ENCODE measurements at regions not wholly inside any gene's neighbourhood (a gene's known extent, or its start where the extent isn't known, plus 50 kb on each side); places are given as distances from the start of the nearest gene placed in this dataset.
A peak's percentile ranks its signal among the peaks of the same experiment; 100 is the strongest.
"Not testable (repeated sequence)": the region's sequence is repeated elsewhere in the genome, so short reads cannot be mapped to it uniquely, and the experiment has no call there.

- Histone ChIP-seq H3K4me3 (ENCODE audit: low read depth in 1 of 2, low read length in 2 of 2) (no peak overlapping the region), H3K27ac (ENCODE audit: low read depth in 2 of 2, low read length in 1 of 2) (peak overlapping the region in 1 of 2 donors; percentile 21), H3K27me3 (ENCODE audit: control insufficient read depth in 1 of 2, insufficient read depth in 2 of 2, low read length in 2 of 2) (no peaks in the 10 kb centered on the region), H3K4me1 (ENCODE audit: control insufficient read depth in 2 of 2, insufficient read depth in 2 of 2, low read length in 1 of 2) (peaks cover 0 to 2% of the 10 kb centered on the region in 2 donors), H3K36me3 (ENCODE audit: control insufficient read depth in 2 of 2, insufficient read depth in 2 of 2, low read length in 1 of 2) (no peaks in the 10 kb centered on the region), H3K9me3 (ENCODE audit: control insufficient read depth in 2 of 2, insufficient read depth in 1 of 2, low read depth in 1 of 2, low read length in 1 of 2) (no peaks in the 10 kb centered on the region)
Observed at GRCh38 chrX:41001327-41001726, 83.9 kb upstream of the USP9X start.

DNA sequence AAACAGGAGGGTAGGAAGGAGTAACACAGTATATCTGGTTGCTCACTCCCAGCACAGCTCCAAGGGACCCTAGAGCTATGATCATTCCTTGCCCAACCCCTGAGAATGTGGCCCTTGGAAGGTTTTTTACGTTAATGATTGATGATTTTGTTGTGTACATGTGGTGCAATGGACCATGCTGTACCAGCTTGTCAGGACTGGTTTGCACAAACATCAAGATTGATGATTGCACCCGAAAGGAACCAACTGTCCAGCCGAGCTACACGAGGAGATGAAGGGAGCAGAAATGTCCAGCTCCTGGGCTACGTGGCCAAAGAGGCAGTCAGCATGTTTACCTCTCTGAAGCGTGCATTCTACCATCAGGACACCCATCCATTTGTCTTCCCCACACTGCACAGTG is 83.2 kb upstream of the USP9X start:
- Histone ChIP-seq H3K9me3 (ENCODE audit: control insufficient read depth in 2 of 2, insufficient read depth in 1 of 2, low read depth in 1 of 2, low read length in 1 of 2) (no peaks in the 10 kb centered on the region), H3K36me3 (ENCODE audit: control insufficient read depth in 2 of 2, insufficient read depth in 2 of 2, low read length in 1 of 2) (no peaks in the 10 kb centered on the region), H3K27me3 (ENCODE audit: control insufficient read depth in 1 of 2, insufficient read depth in 2 of 2, low read length in 2 of 2) (no peaks in the 10 kb centered on the region), H3K4me3 (ENCODE audit: low read depth in 1 of 2, low read length in 2 of 2) (no peak overlapping the region), H3K4me1 (ENCODE audit: control insufficient read depth in 2 of 2, insufficient read depth in 2 of 2, low read length in 1 of 2) (peaks cover 0 to 2% of the 10 kb centered on the region in 2 donors), H3K27ac (ENCODE audit: low read depth in 2 of 2, low read length in 1 of 2) (no peak overlapping the region)
- 36 to 47% methylated on average over 6 of the region's 6 CpGs for WGBS, 2 donors

DNA sequence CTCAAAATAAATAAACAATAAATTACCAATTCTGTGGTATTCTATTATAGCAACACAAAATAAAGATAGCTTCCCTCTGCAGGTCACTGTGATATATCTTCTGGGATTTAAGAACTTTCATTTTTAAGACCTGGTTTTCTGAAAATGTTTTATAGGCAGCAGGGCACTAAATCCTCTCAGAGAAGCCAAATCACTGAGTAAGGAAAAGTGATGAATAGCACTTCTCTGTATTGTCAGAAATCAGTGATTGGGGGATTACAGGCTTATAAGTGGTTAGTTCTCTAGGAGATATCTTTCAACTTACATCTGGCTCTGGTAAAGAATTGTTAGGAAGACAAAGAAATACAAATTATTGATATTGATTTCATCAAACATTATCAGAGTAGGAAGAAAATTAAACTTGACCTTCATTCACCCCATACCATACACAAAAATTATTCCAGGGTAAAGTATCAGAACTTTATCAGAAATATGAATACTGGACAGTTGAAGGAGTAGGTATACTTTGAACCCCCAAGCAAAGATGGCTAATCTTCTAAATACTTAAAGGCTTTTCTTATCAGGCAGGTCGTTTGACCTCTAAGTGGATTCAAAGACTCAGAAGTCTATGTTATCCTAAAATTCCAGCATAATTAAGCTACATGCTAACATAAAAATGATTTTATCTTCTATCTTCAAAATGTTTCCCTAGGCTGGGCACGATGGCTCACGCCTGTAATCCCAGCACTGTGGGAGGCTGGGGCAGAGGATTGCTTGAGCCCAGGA is 81.6 kb upstream of the USP9X start:
- Histone ChIP-seq H3K27me3 (ENCODE audit: control insufficient read depth in 1 of 2, insufficient read depth in 2 of 2, low read length in 2 of 2) (peaks cover 0 to 5% of the 10 kb centered on the region in 2 donors), H3K9me3 (ENCODE audit: control insufficient read depth in 2 of 2, insufficient read depth in 1 of 2, low read depth in 1 of 2, low read length in 1 of 2) (no peaks in the 10 kb centered on the region), H3K4me1 (ENCODE audit: control insufficient read depth in 2 of 2, insufficient read depth in 2 of 2, low read length in 1 of 2) (peaks cover 0 to 2% of the 10 kb centered on the region in 2 donors), H3K27ac (ENCODE audit: low read depth in 2 of 2, low read length in 1 of 2) (no peak overlapping the region), H3K4me3 (ENCODE audit: low read depth in 1 of 2, low read length in 2 of 2) (no peak overlapping the region), H3K36me3 (ENCODE audit: control insufficient read depth in 2 of 2, insufficient read depth in 2 of 2, low read length in 1 of 2) (no peaks in the 10 kb centered on the region)
- WGBS, 2 donors: 75 to 84% methylated on average over 3 of the region's 3 CpGs

- H3K4me3 ChIP-seq (ENCODE audit: low read depth in 1 of 2, low read length in 2 of 2): no peak overlapping the region
- no peak overlapping the region for H3K27ac ChIP-seq (ENCODE audit: low read depth in 2 of 2, low read length in 1 of 2)
- H3K27me3 ChIP-seq (ENCODE audit: control insufficient read depth in 1 of 2, insufficient read depth in 2 of 2, low read length in 2 of 2): peaks cover 0 to 5% of the 10 kb centered on the region in 2 donors
- H3K4me1 ChIP-seq (ENCODE audit: control insufficient read depth in 2 of 2, insufficient read depth in 2 of 2, low read length in 1 of 2): peaks cover 0 to 2% of the 10 kb centered on the region in 2 donors
- H3K9me3 ChIP-seq (ENCODE audit: control insufficient read depth in 2 of 2, insufficient read depth in 1 of 2, low read depth in 1 of 2, low read length in 1 of 2): no peaks in the 10 kb centered on the region
- no peaks in the 10 kb centered on the region for H3K36me3 ChIP-seq (ENCODE audit: control insufficient read depth in 2 of 2, insufficient read depth in 2 of 2, low read length in 1 of 2)
- 23 to 41% methylated on average over 3 of the region's 3 CpGs for WGBS, 2 donors
Observed at GRCh38 chrX:41005445-41005992, 79.7 kb upstream of the USP9X start.

GRCh38 chrX:41009850-41010846 is 75.1 kb upstream of the USP9X start:
- H3K36me3 ChIP-seq (ENCODE audit: control insufficient read depth in 2 of 2, insufficient read depth in 2 of 2, low read length in 1 of 2): no peaks in the 10 kb centered on the region
- peaks cover 0 to 2% of the 10 kb centered on the region in 2 donors for H3K4me1 ChIP-seq (ENCODE audit: control insufficient read depth in 2 of 2, insufficient read depth in 2 of 2, low read length in 1 of 2)
- peak overlapping the region in 1 of 2 donors; percentile 27 for H3K4me3 ChIP-seq (ENCODE audit: low read depth in 1 of 2, low read length in 2 of 2)
- 9 to 21% methylated on average over 28 of the region's 28 CpGs for WGBS, 2 donors
- H3K27ac ChIP-seq (ENCODE audit: low read depth in 2 of 2, low read length in 1 of 2): peak overlapping the region; percentile 90 to 93
- peaks cover 0 to 5% of the 10 kb centered on the region in 2 donors for H3K27me3 ChIP-seq (ENCODE audit: control insufficient read depth in 1 of 2, insufficient read depth in 2 of 2, low read length in 2 of 2)
- no peaks in the 10 kb centered on the region for H3K9me3 ChIP-seq (ENCODE audit: control insufficient read depth in 2 of 2, insufficient read depth in 1 of 2, low read depth in 1 of 2, low read length in 1 of 2)

- Histone ChIP-seq H3K9me3 (ENCODE audit: control insufficient read depth in 2 of 2, insufficient read depth in 1 of 2, low read depth in 1 of 2, low read length in 1 of 2) (no peaks in the 10 kb centered on the region), H3K27ac (ENCODE audit: low read depth in 2 of 2, low read length in 1 of 2) (no peak overlapping the region), H3K36me3 (ENCODE audit: control insufficient read depth in 2 of 2, insufficient read depth in 2 of 2, low read length in 1 of 2) (no peaks in the 10 kb centered on the region), H3K27me3 (ENCODE audit: control insufficient read depth in 1 of 2, insufficient read depth in 2 of 2, low read length in 2 of 2) (no peaks in the 10 kb centered on the region), H3K4me1 (ENCODE audit: control insufficient read depth in 2 of 2, insufficient read depth in 2 of 2, low read length in 1 of 2) (no peaks in the 10 kb centered on the region), H3K4me3 (ENCODE audit: low read depth in 1 of 2, low read length in 2 of 2) (no peak overlapping the region)
- 60 to 67% methylated on average over 5 of the region's 5 CpGs for WGBS, 2 donors
Observed at GRCh38 chrX:41014776-41015360, 70.4 kb upstream of the USP9X start.

GRCh38 chrX:41017785-41018184 is 67.5 kb upstream of the USP9X start:
- H3K4me3 ChIP-seq (ENCODE audit: low read depth in 1 of 2, low read length in 2 of 2); H3K4me1 ChIP-seq (ENCODE audit: control insufficient read depth in 2 of 2, insufficient read depth in 2 of 2, low read length in 1 of 2); H3K36me3 ChIP-seq (ENCODE audit: control insufficient read depth in 2 of 2, insufficient read depth in 2 of 2, low read length in 1 of 2); H3K27ac ChIP-seq (ENCODE audit: low read depth in 2 of 2, low read length in 1 of 2); H3K9me3 ChIP-seq (ENCODE audit: control insufficient read depth in 2 of 2, insufficient read depth in 1 of 2, low read depth in 1 of 2, low read length in 1 of 2); H3K27me3 ChIP-seq (ENCODE audit: control insufficient read depth in 1 of 2, insufficient read depth in 2 of 2, low read length in 2 of 2): not testable (repeated sequence)
- WGBS, 2 donors: 92 to 97% methylated on average over 6 of the region's 6 CpGs

DNA sequence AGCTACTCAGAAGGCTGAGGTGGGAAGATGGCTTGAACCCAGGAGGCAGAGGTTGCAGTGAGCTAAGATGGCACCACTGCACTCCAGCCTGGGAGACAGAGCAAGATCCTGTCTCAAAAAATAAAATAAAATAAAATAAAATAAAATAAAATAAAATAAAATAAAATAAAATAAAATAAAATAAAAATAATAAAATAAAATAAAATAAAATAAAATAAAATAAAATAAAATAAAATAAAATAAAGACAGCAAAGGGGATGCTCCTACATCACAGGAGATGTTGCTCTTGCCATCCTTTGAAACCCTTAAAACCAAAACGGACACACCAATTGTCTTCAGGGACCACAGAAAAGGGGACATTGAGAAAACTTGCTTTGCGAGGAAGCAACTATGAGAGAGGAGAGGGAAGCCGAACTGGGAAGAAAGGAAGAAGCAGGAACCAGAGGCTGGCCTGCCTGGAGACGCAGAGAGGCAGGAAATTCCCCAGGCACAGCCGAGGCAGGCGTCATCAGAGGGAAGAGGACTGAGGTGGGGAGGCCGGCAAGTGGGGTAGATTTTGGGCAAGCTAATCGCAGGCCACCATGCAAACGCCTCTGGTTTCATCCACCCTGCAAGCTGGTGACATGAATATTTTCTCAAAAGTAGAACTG is 66.7 kb upstream of the USP9X start:
- WGBS, 2 donors: 64 to 86% methylated on average over 9 of the region's 9 CpGs
- H3K4me1 ChIP-seq (ENCODE audit: control insufficient read depth in 2 of 2, insufficient read depth in 2 of 2, low read length in 1 of 2); H3K4me3 ChIP-seq (ENCODE audit: low read depth in 1 of 2, low read length in 2 of 2); H3K27ac ChIP-seq (ENCODE audit: low read depth in 2 of 2, low read length in 1 of 2); H3K36me3 ChIP-seq (ENCODE audit: control insufficient read depth in 2 of 2, insufficient read depth in 2 of 2, low read length in 1 of 2); H3K9me3 ChIP-seq (ENCODE audit: control insufficient read depth in 2 of 2, insufficient read depth in 1 of 2, low read depth in 1 of 2, low read length in 1 of 2); H3K27me3 ChIP-seq (ENCODE audit: control insufficient read depth in 1 of 2, insufficient read depth in 2 of 2, low read length in 2 of 2): not testable (repeated sequence)

DNA sequence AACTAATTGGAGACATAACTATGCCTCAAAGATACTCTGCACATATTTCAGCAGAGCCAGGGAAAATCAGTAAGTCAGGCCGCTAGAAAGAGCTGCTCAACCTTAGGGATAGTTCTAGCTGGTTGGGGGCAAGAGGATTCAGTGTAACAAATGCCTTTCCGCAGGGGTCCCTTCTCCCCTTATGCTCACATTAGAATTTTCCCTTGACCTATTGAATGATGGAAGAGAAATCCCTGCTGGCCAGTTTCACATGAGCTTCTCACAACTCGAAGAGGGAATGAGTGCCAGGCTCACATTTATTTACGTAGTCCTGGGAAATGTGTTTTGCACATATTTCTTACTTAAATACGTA is 66.2 kb upstream of the USP9X start:
- Histone ChIP-seq H3K27me3 (ENCODE audit: control insufficient read depth in 1 of 2, insufficient read depth in 2 of 2, low read length in 2 of 2) (no peaks in the 10 kb centered on the region), H3K4me1 (ENCODE audit: control insufficient read depth in 2 of 2, insufficient read depth in 2 of 2, low read length in 1 of 2) (no peaks in the 10 kb centered on the region), H3K27ac (ENCODE audit: low read depth in 2 of 2, low read length in 1 of 2) (no peak overlapping the region), H3K4me3 (ENCODE audit: low read depth in 1 of 2, low read length in 2 of 2) (no peak overlapping the region), H3K36me3 (ENCODE audit: control insufficient read depth in 2 of 2, insufficient read depth in 2 of 2, low read length in 1 of 2) (no peaks in the 10 kb centered on the region), H3K9me3 (ENCODE audit: control insufficient read depth in 2 of 2, insufficient read depth in 1 of 2, low read depth in 1 of 2, low read length in 1 of 2) (no peaks in the 10 kb centered on the region)
- 84 to 93% methylated on average over 5 of the region's 5 CpGs for WGBS, 2 donors
